Jurkat, Clone E6-1 (cell line): ENCODE measurements at regions not wholly inside any gene's neighbourhood (a gene's known extent, or its start where the extent isn't known, plus 50 kb on each side); places are given as distances from the start of the nearest gene placed in this dataset.
"Not testable (repeated sequence)": the region's sequence is repeated elsewhere in the genome, so short reads cannot be mapped to it uniquely, and the experiment has no call there.

Experiments
- DNase-seq: peaks from one replicate; pipeline ENCODE4 v3.0.0-alpha.2; 2011; ENCODE audit warnings: low read depth, low spot score
- H3K4me3 ChIP-seq: 2 replicates; pipeline ENCODE4 v1.5.1; 2011; ENCODE audit warnings: mild to moderate bottlenecking, low read length, control low read depth, moderate library complexity

DNA sequence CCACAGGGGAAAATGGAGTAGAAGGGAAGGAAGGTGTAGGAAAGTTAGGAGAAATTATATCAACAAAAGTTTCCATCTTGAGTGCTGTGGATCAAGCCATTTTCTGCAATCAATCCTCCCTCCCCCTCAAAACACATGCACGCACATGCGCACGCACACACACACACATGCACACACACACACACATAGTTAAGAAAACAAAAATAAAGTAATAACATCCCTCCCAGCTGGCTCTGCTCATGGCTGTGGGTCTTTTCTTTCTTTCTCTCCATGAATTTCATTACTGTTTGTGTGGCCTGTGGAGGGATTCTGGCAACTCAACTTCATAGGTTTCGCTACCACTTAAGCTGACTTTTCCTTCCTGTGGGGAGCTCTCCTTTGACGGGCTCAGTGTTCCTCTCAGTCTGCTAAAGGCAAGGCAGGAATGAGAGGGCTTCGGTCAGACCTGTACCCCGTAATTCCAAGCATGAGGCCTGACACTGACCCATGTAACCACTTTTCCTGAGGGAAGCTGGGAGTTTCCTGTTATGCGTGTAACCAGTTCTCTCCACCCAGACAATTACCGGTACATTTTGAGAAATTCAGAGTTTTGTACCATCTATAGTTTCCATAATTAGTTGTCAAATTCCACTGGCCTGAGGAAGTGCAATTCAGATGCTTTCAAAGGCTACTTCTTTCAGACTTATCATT lies 79.8 kb downstream of the ZNF92 start:
- no peak for DNase-seq
- H3K4me3 ChIP-seq: no peak overlapping the region

DNA sequence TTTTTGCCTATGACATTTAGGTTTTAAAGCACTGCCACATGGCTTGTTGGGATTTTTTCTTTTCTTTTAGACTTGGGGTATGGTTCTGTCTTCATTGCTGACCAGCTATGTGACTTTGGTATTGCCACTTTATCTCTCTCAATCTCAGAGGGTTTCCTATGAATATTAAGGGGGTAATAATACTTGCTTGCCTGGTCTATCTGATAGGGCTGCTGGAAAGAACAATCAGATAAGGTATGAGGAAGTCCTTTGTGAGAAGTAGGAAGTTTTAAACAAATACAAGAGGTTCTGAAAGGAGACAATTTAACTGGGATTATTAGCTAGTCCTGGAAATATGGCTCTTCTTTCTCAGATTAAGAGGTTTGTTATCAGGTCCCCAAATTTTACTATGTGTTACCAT lies 80.8 kb downstream of the ZNF92 start:
- no peak overlapping the region for H3K4me3 ChIP-seq
- no peak for DNase-seq

DNA sequence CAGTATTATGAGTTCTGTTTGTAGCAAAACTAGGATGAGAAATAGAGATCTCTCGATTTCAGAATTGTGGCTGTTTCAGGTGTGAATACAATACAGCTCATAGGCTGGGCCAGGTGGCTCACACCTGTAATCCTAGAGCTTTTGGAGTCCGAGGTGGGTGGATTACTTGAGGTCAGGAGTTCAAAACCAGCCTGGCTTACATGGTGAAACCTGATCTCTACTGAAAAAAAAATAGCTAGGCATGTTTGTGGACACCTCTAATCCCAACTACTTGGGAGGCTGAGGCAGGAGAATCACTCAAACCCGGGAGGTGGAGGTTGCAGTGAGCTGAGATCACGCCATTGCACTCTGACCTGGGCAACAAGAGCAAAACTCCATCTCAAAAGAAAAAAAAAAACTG lies 81.4 kb downstream of the ZNF92 start:
- DNase-seq, H3K4me3 ChIP-seq: not testable (repeated sequence)

DNA sequence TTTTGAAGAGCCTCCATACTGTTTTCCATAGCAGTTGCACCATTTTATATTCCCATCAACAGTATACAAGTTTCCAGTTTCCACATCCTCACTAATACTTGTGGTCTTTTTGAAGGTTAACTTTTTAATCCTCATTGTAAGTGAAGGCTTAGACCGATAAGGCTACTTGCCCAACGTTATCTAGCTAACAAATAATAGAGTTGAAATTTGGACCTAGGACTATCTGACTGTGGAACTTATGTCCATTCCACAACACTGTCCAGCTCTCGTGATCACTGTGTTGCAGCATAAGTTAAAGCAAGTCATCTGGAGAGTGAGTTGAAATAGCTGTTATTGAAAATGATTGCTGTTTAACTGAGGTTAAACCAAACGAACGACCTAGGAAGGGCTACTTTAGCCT lies 84.0 kb downstream of the ZNF92 start:
- no peak for DNase-seq
- H3K4me3 ChIP-seq: no peak overlapping the region

DNA sequence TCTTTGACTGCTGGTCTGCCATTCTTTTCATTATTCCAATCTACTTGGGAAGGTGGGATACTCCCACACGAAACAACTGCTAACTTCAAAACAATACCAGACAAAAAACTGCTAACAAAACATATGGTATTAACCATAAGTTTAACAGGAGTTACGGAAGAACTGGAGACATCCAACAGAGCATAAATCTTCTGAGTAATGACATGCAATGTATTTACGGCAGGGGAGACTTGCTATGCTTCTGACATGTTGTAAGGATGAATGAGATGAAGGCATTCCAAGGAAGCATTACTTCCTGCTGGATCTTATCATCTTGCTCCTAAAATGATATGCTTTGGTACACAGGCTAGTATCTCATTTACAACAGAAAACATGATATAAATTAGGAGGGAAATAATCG lies 85.8 kb downstream of the ZNF92 start:
- DNase-seq: no peak
- H3K4me3 ChIP-seq: no peak overlapping the region

DNA sequence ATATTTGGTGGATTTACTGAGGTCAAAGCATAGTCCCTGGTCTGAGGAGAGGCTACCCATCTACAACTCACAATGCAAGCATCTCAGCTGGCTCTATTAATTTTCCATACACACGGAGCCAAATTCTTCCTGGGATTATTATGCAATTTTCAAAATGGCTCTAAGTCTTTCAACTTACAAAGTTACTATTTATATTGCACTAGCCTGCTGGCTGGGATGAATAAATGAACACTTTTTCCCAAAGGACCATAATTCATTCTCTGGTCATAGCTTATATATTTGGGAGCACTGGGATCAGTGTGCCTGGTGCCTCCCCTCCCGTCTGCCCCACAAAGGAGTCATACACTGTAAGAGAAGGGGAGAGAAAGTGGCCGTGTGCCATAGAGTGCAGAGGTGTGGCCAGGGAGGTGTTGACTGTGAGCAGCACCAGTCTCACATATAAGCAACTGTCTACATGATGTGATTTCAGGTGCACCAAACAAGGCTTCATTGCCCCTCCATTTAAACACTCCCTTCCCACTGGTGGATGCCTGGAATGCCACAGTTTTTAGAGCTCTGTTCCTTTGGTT lies 88.6 kb downstream of the ZNF92 start:
- no peak overlapping the region for H3K4me3 ChIP-seq
- DNase-seq: no peak

DNA sequence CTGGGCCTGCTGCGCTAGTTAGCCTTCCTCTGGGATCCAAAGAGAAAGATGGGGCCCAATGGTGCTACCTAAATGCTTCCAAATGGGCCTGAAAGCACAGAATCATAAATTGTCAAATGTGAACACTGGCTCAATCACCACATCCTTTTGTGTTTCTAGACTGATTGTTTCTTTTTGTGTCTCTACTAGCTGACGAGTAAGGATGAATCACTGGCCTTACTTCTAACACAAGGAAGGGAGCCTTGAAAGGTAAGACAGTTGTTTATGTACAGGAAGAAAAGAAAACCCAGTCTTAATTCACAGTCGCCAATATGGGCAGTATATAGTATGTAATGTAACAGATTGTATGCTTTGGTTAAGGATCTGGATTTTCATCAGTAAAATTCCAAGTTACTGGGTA lies 89.5 kb downstream of the ZNF92 start:
- H3K4me3 ChIP-seq: no peak overlapping the region
- no peak for DNase-seq

DNA sequence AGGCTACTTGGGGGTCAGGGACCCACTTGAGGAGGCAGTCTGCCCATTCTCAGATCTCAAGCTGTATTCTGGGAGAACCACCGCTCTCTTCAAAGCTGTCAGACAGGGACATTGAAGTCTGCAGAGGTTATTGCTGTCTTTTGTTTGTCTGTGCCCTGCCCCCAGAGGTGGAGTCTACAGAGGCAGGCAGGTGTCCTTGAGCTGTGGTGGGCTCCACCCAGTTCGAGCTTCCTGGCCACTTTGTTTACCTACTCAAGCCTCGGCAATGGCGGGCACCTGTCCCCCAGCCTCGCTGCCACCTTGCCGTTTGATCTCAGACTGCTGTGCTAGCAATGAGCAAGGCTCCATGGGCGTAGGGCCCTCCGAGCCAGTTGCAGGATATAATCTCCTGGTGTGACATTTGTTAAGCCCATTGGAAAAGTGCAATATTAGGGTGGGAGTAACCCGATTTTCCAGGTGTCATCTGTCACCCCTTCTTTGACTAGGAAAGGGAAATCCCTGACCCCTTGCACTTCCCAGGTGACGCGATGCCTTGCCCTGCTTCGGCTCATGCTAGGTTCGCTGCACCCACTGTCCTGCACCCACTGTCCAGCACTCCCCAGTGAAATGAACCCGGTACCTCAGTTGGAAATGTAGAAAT lies 96.4 kb downstream of the ZNF92 start:
- not testable (repeated sequence) for DNase-seq, H3K4me3 ChIP-seq

DNA sequence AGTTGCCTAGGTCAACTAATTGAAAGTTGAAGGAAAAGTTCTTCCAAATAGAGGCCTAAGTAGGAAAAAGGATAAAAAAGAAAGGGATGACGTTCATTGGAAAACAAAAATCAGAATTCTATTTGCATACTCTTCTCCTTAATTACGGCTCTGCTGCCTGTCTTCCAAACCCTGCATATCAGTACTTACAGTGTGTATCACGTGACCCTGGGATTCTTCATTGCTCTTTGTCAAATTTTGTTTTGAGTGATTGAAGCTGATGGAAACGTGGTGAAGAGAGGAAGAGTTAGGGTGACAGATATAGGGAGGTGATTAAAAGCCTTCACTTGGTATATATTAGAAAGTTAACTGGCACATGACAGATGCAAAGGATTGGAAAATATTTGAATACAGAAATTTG lies 97.9 kb downstream of the ZNF92 start:
- H3K4me3 ChIP-seq: no peak overlapping the region
- DNase-seq: no peak

DNA sequence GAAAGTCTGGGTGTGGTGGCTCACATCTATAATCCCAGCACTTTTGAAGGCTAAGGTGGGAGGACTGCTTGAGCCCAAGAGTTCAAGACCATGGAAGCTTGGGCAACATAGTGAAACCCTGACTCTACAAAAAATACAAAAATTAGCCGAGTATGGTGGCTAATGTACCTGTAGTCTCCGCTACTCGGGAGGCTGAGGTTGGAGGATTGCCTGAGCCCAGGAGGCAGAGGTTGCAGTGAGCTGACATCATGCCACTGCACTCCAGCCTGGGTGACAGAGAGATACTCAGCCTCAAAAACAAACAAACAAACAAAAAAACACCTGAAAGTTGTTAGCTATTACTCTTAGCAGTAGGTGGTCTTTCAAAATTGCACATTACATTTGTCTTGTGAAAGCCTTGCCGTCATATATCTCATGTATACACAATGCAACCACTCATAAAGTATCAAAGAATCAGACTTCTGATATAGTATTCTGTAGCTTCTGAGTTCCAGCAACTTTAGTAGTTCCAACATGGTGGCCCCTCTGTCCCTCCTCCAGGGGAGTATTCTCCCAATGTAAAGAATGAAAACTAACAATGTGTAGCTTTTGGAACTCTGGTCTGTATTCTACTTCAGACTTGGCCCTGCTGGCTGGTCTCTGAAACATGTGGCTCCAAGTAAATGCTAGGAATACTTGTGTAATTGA lies 101.5 kb downstream of the ZNF92 start:
- H3K4me3 ChIP-seq: no peak overlapping the region
- no peak for DNase-seq

DNA sequence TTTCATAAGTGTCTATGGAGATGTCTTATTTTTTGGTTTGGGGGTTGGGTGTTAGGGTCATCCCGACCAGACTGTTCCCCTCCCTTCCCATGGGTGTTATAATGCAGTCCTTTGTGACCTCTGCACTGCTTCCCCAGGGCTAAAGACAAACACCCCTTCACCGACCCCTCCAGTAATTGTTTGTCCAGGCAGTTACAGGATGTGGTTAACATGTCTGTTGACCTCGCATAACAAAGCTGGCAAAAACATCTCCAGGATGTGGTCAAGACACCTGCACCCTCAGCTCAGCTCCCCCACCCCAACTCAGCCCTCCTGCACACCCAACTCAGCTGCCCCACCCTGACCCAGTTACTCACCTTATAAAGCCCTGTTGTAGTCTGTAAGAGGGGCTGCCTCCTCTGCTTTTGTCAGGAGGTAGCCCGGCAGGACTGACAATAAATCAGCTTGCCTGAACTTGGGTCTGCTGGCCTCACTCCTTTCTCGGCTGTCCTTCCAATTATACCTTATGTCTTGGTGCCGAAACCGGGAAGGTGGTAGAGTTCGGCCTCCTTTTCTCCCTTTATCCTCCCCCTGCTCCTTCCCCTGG lies 102.2 kb downstream of the ZNF92 start:
- H3K4me3 ChIP-seq: no peak overlapping the region
- peak; percentile 44 for DNase-seq

DNA sequence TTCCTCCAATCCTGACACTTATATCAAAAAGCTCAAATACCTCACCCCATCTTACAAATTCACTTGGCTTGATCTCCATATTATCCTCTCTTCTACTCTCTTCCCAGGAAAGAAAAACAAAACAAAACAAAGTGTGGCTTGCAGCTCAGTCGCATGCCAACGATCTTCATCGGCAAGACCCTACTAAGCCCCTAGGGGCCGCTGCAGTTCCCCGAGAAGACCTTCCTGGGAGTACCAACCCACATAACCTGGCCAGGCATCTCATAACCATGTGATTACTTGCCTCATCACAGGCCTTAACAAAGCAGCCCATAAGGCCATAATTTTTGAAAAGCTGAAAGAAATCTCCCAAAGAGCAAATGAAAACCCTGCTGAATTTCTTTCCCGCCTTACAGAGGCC lies 103.7 kb downstream of the ZNF92 start:
- peak; percentile 45 for DNase-seq
- no peak overlapping the region for H3K4me3 ChIP-seq

DNA sequence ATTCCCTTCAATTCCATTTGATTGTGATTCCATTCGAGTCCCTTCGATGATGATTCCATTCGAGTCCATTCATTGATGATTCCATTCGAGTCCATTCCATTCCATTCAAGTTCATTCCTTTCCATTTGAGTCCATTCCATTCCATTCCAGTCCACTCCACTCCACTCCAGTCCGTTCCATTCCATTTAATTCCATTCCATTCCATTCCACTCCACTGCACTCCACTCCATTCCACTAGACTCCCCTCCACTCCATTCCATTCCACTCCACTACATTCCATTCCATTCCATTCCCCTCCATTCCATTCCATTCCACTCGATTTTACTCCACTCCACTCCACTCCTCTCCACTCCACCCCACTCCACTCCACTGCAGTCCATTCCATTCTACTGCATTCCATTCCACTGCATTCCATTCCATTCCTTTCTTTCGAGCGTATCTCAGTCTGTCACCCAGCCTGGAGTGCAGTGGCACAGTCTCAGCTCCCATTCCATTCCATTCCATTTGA lies 115.7 kb downstream of the ZNF92 start:
- DNase-seq: no peak
- no peak overlapping the region for H3K4me3 ChIP-seq

DNA sequence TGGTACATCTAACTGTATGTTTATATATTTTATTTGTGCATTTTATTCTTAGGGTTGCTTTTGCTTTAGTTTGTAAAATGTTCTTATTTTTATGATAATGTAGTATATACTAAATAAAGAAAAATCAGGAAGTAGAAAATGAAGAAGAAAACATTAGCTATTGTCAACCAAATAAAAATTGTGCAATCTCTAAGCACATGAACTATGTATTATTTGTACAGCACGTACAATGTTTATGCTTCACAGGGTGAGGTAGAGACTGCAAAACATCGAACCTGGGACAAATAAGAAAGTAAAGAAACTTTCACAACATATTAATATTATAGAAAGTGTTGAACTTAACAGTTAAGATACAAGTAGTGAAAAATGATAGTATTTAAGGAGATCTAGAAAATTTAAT lies 123.0 kb downstream of the ZNF92 start:
- not testable (repeated sequence) for DNase-seq, H3K4me3 ChIP-seq

DNA sequence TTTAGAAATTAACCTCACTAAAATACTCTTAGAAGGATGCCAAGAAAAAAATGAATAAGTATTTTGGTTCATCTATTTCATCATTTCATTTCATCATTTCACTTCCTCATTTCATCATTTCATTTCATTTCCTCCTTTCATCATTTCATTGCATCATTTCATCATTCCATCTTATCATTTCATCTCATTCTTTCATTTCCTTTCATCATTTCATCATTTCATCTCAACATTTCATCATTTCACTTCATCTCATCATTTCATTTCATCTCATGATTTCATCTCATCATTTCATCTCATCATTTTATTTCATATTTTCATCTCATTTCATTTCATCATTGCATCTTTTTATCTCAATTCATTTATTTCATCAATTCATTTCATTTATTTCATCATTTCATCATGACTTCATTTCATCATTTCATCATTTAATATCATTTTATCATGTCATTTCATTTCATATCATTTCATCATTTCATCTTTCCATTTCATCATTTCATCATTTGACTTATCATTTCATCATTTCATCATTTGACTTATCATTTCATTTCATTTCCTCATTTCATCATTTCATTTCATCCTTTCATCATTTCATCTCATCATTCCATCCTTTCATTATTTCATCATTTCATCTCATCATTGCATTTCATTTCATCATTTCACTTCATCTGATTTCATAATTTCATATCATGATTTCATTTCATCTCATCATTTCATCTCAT lies 129.9 kb downstream of the ZNF92 start:
- no peak overlapping the region for H3K4me3 ChIP-seq
- DNase-seq: no peak

DNA sequence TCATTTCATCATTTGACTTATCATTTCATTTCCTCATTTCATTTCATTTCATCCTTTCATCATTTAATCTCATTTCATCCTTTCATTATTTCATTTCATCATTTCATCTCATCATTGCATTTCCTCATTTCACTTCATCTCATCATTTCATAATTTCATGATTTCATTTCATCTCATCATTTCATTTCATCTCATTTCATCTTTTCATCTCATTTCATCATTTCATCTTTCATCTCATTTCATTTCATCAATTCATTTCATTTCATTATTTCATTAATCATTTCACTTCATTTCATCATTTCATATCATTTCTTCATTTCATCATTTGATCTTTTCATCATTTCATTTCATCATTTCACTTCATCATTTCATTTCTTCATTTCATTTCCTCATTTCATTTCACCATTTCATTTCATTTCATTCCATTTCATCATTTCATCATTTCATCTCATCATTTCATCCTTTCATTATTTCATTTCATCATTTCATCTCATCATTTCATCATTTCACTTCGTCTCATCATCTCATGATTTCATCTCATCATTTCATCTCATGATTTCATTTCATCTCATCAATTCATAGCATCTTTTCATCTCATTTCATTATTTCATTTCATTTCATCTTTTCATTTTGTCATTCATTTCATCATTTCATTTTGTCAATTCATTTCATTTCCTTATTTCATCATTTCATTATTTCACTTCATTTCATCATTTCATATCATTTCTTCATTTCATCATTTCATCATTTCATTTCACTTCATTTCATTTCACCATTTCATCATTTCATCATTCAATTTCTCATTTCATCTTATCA lies 131.1 kb downstream of the ZNF92 start:
- not testable (repeated sequence) for DNase-seq, H3K4me3 ChIP-seq

DNA sequence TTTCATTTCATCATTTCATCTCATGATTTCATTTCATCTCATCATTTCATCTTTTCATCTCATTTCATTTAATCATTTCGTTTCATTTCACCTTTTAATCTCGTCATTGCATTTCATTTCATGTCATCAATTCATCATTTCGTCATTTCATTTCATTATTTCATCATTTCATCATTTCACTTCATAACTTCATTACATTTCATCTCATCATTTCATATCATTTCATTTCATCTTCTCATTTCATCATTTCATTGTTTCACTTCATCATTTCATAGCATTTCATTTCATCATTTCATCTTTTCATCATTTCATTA lies 131.6 kb downstream of the ZNF92 start:
- not testable (repeated sequence) for H3K4me3 ChIP-seq, DNase-seq

DNA sequence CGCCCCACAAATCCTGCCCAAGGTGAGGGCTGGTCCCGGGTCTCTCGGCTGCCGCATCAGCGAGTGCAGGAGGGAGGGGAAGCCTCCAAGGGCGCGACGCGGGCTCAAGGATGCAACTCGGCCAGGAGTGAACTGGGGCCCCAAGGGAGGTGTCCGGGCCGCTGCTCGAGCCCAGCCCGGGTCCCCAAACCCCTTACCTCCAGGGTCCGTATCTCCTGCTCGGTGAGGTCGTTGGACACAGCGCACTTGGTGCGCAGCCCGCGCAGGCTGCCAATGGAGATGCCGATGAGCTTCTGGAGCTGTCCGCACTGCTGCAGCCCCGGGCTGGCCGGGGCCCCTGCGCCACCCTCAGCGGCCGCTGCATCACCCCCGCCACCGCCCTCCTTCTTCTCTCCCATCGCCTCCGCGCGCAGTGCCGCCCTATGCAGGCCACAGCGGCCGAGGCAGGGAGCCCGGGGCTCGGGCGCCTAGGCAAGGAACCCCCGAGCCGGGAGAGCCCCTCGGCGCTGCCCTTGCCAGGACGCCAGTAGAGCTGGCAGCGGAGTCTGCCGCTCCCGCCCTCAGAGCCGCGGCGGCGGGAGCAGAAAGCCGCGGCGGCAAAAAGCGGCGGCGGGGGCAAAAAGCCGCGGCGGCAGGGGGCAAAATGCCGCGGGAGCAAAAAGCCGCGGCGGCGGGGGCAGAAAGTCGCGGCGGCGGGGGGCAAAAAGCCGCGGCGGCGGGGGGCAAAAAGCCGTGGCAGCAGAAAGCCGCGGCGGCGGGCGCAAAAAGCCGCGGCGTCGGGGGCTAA lies 135.1 kb downstream of the ZNF92 start:
- not testable (repeated sequence) for H3K4me3 ChIP-seq

More for the DNA sequence above, 135.1 kb downstream of the ZNF92 start:
- not testable (repeated sequence) for DNase-seq
